Astrocyte of the hippocampus (primary cell): ENCODE measurements at regions not wholly inside any gene's neighbourhood (a gene's known extent, or its start where the extent isn't known, plus 50 kb on each side); places are given as distances from the start of the nearest gene placed in this dataset.

Source experiments
- DNase-seq: peaks from one replicate; pipeline ENCODE4 v3.0.0; 2011; ENCODE audit warnings: low read depth, low spot score

DNA sequence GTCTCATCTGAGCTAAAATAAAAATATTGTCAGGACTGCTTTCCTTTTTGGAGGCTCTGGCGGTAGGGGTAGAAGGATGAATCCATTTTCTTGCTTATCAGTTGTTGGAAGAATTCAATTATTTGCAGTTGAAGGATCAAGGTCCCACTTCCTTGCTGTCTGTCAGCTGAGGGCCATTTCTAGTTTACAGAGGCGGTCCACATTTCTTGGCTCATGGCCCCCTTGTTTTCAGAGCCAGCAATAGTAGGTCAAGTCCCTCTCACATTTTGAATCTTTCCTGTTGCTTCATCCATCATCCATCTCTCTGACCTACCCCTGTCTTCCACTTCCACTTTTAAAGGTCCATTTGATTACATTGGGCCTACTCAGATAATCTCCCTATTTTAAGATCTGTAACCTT lies 1099.3 kb upstream of the DIAPH2 start:
- no peak for DNase-seq

DNA sequence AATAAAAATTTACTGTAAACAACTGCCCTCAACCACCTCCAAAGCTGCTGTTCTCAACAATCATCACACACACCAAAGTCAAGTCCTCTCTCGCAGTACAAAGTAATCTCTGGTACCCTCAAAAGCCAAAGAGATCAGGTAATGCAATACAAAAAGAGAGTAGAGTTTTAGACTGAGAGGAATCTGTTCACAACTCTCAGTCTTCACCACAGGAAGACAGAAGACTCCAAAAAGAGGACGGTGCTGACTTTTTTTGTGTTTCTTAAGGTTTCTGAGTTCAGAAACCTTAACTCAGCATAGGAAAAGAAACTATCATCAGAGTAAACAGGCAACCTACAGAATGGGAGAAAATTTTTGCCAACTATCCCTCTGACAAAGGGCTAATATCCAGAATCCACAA lies 1072.3 kb upstream of the DIAPH2 start:
- DNase-seq: no peak

DNA sequence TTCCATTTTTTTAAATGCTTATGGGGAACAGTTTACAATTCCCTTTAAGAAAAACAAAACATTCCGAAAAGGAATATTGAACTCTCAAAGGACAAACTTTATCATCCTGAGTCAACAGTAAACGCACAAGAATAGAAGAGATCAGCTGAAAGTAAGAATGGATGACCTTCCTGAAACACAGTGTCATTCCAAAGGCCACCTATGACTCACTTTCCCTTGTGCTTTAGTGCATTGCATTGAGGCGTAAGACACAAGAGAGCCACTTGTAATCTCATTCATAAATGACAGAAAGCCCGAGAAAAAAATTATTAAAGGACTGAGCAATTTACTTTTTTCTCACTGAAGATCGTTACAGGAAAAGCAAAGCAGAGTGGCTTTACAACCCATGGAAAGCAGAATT lies 1062.4 kb upstream of the DIAPH2 start:
- DNase-seq: no peak

DNA sequence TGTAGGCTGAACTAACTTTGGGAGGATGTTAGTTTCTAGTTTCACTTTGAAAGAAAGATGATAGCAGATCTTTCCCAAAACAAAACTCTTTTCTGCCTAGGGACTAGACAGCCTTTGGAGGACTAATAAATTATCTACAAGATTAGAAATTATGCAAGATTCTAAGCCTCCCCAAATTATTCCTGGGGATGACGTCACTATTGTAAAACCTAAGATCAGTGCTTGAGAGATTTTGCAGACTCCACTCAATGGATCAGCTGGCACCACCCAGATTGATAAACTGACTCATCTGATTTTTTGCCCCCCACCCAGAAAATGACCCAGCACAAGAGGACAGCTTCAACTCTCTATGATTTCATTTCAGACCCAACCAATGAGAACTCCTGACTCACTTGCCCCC lies 1057.9 kb upstream of the DIAPH2 start:
- no peak for DNase-seq

DNA sequence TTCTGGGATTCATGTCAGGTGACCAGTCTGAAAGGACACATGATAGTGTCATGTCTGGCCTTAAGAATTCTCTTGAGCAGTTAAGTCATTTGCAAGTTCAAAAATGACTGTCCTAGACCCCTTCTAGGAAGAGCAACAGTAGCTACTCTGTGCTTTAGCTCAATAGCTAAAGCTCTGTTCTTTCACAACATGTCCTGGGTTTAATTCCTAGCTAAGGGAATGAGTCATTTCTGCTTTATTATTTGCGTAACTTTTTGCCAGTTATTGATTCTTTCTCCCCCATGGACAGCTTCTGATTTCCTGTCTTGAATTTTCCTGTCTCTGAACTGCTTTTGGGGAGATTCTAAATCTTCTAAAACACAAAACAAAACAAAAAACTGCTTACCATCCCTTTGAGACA lies 1055.8 kb upstream of the DIAPH2 start:
- no peak for DNase-seq

DNA sequence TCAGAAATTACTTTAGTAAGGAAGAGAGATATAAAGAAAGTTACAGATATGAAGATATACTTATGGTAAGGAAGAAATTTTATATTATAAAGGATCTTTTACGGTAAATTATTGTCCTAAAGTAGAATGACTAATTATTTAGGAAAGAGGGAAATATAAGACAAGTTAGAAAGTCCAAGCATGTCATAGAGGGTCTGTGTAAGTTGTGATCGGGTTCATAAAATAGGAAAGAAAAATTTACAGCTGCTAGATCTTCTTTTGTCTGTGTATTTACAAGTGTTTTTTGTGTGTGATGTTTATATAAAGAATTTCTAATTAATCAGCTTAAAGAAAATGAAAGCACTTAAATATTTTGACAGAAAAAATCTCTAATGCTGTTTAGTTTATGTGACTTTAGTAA lies 1054.9 kb upstream of the DIAPH2 start:
- no peak for DNase-seq

DNA sequence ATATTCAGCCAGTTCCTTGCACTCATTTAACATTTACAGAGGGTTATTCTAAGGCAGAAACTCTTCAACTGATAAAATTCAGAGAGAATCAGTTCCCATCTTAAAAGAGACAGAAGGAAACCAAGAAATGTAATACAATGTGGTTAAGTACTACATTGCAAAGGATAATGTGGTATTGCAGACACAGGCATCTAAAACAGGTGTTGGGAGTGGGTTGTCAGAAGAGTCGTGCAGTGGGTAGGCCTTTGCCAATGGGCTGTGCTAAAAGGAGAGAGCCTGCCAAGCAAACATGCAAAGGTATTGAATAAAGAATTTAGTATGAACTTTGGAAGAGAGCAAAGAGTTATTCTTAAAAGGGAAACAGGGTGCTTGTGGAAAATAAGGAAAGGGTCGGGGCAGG lies 1044.4 kb upstream of the DIAPH2 start:
- no peak for DNase-seq

DNA sequence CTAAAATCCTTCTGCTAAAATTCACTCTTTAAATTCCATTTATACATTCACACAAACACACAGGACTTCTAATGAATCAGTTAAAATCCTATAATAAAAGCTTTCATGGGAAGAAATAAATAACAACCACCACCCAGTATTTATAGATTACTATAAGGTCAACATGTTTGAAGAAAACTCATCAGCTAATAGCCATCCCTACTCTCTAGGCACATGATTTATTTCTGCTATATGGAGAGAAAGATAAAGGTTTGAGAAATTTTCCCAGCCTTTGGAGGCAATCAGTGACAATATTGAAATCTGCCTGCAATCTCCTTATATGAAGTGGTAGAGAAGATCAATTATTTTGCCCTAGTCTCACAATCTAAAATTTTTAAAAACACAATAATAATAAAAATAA lies 1038.9 kb upstream of the DIAPH2 start:
- no peak for DNase-seq

DNA sequence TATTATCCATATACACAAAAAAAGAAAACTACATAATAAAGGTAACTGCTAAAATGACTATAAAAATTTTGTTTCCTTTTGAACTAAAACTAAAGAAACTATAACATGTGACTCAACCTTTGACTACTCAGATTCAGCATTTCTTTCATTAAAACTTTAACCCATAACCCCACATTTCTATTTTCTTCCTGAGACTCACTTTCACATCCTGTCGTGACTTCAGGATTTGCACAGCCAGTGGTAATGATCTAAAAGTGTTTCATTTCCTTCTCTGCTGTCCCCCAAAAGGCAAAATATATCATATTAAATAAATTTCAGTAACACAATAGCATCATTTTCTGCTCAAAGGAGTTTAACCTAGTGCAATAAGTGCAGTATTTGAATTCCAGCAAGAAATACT lies 1022.4 kb upstream of the DIAPH2 start:
- no peak for DNase-seq

DNA sequence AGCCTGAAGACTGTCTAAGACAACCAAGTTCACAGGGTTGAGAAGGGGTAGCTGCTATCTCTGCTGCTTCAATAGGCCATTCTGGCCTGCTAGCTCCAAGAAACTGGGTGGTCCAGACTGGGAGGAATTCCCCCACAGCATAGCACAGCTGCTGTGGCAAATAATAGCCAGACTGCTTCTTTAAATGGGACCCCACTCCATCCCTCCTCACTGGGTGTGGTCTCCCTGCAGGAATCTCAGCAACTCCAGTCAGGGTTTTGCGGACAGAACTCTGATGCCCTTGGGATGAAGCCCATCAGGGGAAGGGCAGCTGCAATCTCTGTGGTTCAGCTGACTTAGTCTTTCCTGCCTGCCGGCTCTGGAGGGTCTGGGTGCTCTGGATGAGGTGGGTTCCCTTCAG lies 1018.6 kb upstream of the DIAPH2 start:
- DNase-seq: no peak

DNA sequence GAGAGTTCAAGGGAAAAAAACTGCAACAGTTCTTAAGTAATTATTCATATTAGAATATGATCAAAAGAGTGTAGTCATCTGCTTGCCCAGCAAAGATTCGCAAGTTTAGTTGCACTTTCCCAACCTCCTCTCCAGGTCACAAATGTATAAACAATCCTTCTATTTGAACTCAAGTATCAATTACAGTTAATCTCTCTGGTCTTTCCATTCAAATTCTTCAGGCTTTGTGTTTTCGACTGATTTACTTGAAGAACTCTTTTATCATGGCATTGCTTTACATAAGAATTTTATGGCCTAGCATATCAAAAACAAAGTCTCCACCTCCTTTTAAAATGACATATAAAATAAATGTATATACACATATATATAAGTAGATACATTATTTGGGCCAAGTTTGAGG lies 1009.6 kb upstream of the DIAPH2 start:
- DNase-seq: no peak

DNA sequence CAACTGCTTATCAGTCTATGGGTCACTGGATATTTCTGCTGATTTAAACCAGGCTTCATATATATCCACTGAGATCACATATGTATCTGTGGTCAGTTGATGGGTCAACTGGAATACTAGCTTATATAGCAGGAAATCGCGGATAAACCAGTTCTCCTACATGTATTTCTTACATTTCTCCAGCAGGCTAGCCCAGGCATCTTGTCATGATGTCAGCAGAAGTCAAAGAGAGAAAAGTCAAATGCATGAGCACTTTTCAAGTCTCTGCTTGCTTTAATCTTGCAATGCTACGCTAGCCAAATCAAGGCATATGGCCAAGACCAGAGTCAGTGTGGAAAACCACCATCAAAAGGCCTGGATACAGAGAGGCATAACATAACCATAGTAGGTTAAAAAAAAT lies 1008.8 kb upstream of the DIAPH2 start:
- no peak for DNase-seq

DNA sequence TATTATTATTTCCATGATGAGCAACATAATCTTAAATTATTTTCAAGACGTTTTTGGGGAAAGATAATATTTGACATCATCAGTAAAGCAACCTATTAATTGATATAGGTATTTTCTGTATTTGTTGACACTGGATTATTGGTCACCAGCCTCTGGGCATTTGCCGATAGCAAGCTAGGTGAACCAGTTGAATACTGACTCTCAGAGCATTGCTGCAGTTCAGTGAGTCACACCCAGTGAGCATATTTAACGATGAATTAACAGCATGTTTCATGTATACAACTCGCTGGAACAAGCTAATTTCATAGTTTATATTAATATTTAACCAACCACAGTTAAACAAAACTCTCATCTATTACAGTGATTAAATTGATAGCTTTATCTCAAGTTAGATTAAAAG lies 1006.0 kb upstream of the DIAPH2 start:
- DNase-seq: no peak

DNA sequence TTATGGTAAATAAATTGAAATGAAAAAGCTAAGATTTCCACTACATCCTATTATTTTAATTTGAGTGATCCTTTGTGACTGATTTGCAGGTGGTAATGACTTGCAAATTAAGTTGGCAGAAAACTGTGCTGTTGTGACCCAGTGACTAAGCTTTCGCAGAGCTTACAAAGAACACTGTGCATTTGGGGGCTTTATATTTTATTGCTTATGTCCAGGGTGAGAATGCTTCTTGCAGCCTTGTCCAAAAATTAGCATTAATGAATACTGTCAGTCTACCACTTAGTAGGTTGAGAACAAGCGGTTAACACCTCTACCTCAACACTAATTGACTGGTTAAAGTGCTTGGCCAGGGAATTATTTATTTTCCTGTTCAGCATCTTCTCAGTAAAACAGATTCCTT lies 991.3 kb upstream of the DIAPH2 start:
- DNase-seq: no peak

DNA sequence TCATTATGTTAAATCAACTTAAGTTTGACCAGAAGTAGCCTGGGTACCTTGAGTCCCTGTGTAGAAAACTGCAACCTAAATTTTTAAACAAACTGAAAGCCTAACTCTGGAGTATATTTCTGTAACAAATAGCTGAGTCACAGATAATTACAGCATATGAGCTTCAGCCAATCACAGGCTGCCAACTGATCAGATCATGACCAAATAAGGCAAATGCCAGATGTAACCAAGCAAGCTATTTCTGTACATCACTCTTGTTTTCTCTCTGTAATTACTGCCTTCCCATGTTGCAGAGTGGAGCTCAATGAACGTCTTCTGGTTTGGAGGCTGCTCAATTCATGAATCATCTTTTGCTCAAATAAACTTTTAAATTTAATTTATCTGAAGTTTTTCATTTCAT lies 980.9 kb upstream of the DIAPH2 start:
- no peak for DNase-seq

DNA sequence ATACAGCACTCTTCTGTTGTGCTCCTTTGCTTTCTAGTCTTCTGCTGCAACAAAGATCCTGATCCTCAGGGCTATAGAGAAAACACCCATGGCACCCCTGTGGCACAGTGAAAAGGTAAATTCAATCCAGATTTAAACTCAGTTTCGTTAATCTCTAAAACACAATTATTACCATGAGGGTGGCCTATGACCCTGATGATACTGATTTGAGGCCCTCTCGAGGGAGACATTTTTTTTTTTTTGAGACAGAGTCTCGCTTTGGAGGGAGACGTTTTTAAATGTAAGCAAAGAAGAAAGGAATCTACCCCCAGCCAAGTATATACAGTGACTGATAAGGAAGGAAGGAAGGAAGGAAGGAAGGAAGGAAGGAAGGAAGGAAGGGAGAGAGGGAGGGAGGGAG lies 967.8 kb upstream of the DIAPH2 start:
- DNase-seq: no peak

DNA sequence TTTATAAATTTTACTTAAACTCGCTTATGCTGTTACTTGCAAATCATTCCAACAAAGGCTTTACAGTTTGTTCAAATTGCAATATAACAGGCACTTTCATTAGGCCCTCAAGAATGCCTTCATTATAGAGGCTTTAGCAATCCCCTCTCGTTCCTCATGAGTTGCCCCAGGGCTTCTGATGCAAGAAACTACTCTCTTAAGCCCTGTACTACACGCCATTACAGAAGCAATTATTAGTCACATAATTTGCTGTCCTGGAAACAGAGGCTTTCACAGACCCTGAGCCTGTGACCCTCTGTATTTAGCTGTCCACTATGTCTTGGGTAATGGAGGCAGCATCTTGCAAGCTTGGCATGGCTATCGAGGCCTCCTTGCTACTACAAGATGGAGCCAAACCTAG lies 965.9 kb upstream of the DIAPH2 start:
- no peak for DNase-seq

DNA sequence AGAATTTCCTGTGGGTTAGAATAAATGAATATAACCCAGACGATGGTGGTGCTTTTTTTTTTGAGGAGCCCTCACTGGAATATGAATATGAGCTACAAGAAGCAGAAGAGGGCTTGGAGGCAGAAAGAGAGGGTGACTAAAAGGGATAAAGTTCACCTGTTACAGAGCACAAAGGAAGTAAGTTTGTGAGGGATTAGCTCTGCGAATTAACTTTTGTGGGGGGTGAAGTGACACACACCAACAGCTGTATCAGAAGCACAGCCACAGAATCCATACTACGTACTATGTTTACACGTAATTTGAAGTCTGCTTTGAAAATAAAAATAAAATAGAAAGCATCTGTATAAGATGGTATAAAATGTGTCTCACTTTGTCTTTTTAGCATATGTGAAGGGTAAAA lies 963.6 kb upstream of the DIAPH2 start:
- DNase-seq: no peak

DNA sequence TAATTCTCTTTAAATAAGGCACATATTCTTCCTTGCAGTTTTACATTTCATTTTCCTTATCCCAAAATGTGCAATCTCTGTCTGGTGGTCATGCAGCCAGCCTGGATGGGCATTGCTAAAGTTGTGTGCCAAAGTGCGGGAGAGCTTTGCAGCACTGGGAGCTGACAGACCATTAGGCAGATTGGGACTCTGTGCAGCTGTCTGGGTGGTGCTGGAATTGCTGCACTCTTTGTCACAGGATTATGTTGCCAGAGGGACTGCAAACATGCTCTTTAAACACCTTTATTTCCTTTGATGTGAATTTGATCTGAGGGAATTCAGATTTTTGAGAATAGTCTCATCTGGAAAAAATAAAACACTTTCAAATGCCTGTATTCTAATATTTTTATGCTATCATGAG lies 956.2 kb upstream of the DIAPH2 start:
- DNase-seq: no peak

DNA sequence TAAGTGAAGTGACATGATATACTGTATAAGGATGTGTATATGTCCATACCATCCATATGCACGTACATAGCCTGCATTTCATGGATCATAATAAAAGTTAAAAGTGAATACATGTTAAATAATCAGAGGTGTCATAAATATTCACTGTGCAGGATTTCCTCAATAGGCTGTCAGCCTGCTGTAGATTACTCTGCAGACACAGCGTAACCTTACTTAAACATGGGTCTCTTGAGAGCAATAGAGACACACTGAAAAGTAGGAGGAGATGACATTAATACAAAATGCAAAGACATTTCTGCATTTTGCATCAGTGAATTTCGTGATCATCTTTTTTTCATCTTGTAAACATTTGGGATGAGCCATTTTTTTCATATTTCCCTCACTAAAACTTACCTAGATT lies 955.2 kb upstream of the DIAPH2 start:
- no peak for DNase-seq

DNA sequence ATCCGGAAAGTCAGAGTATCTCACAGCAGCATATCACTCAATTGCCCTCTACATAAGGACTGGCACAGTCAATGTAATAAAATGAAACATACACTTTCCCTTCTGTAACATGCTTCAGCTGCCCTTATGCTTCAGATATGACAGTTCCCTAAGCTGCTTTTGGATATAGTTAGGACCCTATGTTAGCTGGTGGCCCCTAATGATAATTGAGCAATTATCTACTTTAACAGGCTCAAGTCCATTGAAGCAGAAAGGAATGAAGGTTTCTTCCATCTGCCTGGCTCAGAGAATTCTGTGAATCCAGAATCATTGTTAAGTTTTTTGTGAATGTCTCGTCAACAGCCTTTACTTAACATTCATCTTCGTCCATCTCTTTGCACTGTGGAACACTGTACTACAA lies 951.2 kb upstream of the DIAPH2 start:
- no peak for DNase-seq

DNA sequence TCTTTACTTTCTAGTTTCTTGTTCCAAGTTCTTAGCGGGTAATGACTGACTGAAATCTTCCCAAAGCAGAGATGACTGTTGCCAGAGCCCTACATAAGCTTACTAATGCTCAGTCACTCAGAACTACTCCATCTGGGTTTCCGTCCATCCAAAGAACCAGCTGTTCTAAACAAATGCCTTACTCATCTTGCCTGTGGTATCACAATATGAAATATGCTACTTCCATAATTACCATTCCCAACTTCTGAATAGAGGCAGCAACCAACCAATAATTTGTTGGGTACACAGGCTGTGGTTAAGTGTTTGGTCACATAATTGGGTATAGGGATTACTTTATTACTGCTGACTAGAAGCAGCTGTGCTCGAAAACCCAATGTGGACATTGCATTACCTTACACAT lies 930.2 kb upstream of the DIAPH2 start:
- no peak for DNase-seq

DNA sequence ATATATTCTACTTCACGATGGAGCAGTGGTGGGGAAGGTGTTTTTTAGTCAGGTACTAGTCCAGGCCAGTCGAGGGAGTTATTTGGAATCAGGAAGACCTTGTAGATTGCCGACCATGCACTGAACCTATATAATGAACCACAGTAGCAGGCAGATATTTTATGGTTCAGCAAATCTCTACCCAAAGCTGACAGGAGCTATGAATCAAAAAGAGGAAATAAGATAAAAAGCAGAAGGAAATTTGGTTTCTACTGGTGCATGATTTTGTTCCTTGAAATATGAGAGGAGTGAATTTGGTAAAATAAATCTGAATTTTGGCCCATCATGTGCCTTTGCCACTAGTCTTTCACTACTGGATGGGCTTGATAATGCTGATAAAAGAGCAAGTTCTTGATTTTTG lies 924.3 kb upstream of the DIAPH2 start:
- no peak for DNase-seq

DNA sequence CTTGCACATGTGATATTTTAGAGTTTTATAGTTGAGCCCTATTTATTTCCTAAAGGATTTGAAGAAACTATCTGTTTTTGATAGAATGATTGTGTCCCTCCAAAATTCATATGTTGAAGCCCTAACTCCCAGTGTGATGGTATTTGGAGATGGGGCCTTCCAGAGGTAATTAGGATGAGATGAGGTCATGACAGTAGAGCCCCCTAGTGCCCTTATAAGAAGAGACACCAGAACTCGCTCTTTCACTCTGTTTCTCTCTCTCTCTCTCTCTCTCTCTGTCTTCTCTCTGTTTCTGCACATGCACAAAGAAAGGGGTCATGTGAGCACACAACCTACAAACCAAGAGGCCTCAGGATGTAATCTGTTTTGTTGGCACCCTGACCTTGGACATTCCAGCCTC lies 921.9 kb upstream of the DIAPH2 start:
- no peak for DNase-seq

DNA sequence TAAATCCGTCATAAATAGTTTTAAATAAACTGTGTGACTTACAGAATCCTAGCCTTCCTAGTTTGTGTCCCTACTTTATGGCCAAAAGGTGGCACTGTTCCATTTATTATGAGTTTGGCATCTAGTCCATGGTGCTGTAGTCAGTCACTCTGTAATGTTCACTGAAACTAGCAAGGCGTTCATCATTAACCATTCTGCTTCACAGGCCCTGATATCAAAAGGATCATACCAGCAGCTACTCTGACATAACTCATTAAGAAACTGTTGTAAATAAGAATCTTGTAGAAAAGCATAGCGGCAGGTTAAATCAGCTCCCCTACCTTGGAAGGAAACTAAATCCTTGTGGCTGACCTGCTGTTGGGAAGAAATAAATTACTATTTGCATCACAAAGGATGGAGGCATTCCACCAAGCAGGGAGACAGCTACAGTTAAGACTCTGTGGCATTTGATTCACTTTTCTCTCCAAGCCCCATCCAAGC lies 919.6 kb upstream of the DIAPH2 start:
- peak; percentile 46 for DNase-seq
